Spleen (tissue), 7 donors: ENCODE measurements at regions not wholly inside any gene's neighbourhood (a gene's known extent, or its start where the extent isn't known, plus 50 kb on each side); places are given as distances from the start of the nearest gene placed in this dataset.

Source experiments
- POLR2AphosphoS5 ChIP-seq, 3 donors: sonication (generic); formaldehyde crosslinking; IDR thresholded peaks; one replicate each; pipeline ENCODE4 v1.5.1; 2017; ENCODE audit warnings: antibody characterized with exemption in 3 of 3
- TF ChIP-seq, protein P1 (sequence below), 11 experiments: fragments of 200-600 bp in 7 of 11; fragments of 450-650 bp in 4 of 11; sonication (generic) in 4 of 11; IDR thresholded peaks in 8 of 11; conservative IDR thresholded peaks in 3 of 11; 1 replicate in 7 of 11; 2 replicates in 4 of 11; pipeline versions ENCODE4 v1.4.0 to v1.8.0; 2016 to 2021; ENCODE audit warnings: antibody characterized with exemption in 11 of 11, inconsistent platforms in 4 of 11, mild to moderate bottlenecking in 1 of 11
- donor health status: DM: no; HTN: no; CAD: no; lungs with moderate emphysema.
- donor health status: DM: no; HTN: no; CAD: no.
- donor health status: DM: no; HTN: no; CAD: no.

DNA sequence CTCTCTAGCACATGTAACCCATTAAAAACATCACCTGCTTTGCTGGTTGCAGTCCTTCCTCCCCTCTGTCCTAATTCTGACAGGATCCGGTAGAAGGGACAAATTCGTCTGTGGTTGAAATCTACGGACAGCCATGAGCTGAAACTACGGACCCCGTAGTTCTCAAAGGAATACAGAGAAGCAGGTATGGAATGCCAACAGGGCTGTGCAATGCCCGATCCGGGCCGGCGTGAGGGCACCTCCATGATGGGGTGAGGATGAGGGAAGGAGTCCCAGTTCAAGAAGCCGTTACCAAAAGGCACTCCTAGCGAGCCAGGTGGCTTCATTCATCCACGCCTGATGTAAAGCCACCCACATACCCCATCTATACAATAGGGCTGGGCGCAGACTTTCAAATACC, 160.0 kb upstream of the NSMCE3 start:
- no peak for TF ChIP-seq POLR2AphosphoS5 (IDR thresholded peaks at IDR 0.05)
- TF ChIP-seq, protein P1, sequence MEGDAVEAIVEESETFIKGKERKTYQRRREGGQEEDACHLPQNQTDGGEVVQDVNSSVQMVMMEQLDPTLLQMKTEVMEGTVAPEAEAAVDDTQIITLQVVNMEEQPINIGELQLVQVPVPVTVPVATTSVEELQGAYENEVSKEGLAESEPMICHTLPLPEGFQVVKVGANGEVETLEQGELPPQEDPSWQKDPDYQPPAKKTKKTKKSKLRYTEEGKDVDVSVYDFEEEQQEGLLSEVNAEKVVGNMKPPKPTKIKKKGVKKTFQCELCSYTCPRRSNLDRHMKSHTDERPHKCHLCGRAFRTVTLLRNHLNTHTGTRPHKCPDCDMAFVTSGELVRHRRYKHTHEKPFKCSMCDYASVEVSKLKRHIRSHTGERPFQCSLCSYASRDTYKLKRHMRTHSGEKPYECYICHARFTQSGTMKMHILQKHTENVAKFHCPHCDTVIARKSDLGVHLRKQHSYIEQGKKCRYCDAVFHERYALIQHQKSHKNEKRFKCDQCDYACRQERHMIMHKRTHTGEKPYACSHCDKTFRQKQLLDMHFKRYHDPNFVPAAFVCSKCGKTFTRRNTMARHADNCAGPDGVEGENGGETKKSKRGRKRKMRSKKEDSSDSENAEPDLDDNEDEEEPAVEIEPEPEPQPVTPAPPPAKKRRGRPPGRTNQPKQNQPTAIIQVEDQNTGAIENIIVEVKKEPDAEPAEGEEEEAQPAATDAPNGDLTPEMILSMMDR (IDR thresholded peaks at IDR 0.05 in 8 of 11, conservative IDR thresholded peaks at IDR 0.05 in 3 of 11): no peak
